ENCODE measurements at regions not wholly inside any gene's neighbourhood (a gene's known extent, or its start where the extent isn't known, plus 50 kb on each side); places are given as distances from the start of the nearest gene placed in this dataset.
"Not testable (repeated sequence)": the region's sequence is repeated elsewhere in the genome, so short reads cannot be mapped to it uniquely, and the experiment has no call there.

DNA sequence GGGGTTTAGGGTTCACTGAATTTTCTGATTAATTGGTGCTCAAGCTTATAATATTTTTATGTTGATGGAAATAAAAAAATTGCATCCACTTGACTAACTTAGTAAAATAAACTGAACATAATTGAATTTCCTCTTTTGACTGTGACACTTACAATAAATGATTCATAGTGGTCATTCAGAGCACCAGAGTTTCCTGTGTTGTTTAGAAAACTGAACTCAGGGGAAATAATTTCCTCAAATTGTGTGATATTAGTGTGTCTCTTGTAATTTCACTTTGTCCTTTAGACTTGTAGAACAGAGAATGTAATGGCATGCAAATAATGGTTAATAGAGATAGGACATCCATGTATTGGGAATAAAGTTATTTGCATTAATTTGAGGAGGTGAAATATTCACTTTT is 319.7 kb upstream of the MAN1A1 start:
- no peak for DNase-seq (ENCODE audit: low read depth, low spot score)
- TF ChIP-seq, protein P1, sequence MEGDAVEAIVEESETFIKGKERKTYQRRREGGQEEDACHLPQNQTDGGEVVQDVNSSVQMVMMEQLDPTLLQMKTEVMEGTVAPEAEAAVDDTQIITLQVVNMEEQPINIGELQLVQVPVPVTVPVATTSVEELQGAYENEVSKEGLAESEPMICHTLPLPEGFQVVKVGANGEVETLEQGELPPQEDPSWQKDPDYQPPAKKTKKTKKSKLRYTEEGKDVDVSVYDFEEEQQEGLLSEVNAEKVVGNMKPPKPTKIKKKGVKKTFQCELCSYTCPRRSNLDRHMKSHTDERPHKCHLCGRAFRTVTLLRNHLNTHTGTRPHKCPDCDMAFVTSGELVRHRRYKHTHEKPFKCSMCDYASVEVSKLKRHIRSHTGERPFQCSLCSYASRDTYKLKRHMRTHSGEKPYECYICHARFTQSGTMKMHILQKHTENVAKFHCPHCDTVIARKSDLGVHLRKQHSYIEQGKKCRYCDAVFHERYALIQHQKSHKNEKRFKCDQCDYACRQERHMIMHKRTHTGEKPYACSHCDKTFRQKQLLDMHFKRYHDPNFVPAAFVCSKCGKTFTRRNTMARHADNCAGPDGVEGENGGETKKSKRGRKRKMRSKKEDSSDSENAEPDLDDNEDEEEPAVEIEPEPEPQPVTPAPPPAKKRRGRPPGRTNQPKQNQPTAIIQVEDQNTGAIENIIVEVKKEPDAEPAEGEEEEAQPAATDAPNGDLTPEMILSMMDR (IDR thresholded peaks at IDR 0.05; ENCODE audit: insufficient read depth, low read length, missing control alignments), result no peak
- CTCF ChIA-PET, result no interaction called here
- POLR2A ChIA-PET, result no interaction called here
- no peak overlapping the region for H3K4me3 ChIP-seq (ENCODE audit: low read depth, low read length)

DNA sequence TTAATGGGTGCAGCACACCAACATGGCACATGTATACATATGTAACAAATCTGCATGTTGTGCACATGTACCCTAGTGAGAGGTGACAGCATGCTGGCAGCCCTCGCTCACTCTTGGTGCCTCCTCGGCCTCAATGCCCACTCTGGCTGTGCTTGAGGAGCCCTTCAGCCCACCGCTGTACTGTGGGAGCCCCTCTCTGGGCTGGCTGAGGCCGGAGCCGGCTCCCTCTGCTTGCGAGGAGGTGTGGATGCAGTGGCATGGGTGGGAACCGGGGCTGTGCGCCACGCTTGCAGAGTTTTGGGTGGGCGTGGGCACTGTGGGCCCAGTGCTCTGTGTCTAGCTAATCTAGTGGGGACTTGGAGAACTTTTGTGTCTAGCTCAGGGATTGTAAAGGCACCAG is 315.9 kb upstream of the MAN1A1 start:
- POLR2A ChIA-PET; CTCF ChIA-PET; H3K4me3 ChIP-seq (ENCODE audit: low read depth, low read length); DNase-seq (ENCODE audit: low read depth, low spot score): not testable (repeated sequence)

DNA sequence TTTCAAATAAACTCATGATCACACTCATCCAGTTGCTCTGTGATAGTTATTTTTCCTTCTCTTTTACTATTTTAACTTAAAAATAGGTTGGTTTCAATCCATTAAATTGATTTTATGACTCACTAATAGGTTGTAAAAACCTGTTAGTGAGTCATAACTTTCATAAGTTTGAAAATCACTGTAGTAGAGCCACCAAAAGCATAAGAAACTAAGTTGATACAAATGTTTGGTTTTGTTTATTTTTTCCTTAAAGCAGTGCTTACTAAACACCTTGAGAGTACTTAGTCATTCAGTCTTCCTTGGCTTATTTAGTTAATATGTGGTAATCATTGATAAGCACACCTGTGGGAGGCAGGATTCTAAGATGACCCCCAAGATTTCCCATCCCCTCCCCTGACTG is 312.1 kb upstream of the MAN1A1 start:
- TF ChIP-seq, protein P1 (IDR thresholded peaks at IDR 0.05; ENCODE audit: insufficient read depth, low read length, missing control alignments), result no peak
- no peak overlapping the region for H3K4me3 ChIP-seq (ENCODE audit: low read depth, low read length)
- CTCF ChIA-PET, result no interaction called here
- POLR2A ChIA-PET, result no interaction called here
- no peak for DNase-seq (ENCODE audit: low read depth, low spot score)

DNA sequence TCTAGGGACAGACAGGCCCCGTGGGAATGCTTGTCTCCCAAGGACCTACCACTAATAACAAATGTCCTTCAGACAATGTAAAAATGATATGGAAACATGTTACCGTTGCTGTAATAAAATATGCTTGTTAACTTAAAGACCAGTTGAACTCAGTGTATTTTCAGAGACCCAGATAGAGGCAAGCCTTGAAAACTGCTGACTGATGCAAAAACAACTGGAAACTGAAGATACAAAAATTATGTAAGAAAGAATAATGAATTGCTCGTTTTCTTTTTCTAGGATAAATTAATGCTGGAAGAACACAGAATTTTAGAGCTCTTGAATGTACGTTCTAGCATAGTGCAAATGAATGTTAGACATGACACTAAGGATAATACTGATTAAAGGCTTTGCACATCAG is 311.5 kb upstream of the MAN1A1 start:
- no peak overlapping the region for H3K4me3 ChIP-seq (ENCODE audit: low read depth, low read length)
- ChIA-PET CTCF (no interaction called here), POLR2A (no interaction called here)
- TF ChIP-seq, protein P1 (IDR thresholded peaks at IDR 0.05; ENCODE audit: insufficient read depth, low read length, missing control alignments), result no peak
- DNase-seq (ENCODE audit: low read depth, low spot score), result no peak

DNA sequence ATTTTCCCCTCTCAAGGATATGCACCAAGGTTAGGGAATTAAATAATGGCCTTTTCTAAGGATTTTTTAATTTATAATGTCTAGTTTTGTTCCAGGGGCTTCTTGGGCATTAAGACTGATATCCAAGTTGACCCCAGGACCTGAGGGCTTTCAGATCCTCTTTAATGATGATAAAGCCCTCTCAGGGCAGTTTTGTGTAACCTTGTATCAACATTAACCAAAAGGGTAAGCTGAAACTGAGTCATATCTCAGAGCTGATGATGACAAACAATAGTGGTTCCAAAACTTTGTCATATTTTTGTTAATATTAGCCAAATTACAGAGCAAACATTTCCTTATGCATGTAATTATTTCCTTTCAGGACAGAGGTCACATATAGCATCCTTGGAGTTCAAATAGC is 309.4 kb upstream of the MAN1A1 start:
- TF ChIP-seq, protein P1 (IDR thresholded peaks at IDR 0.05; ENCODE audit: insufficient read depth, low read length, missing control alignments), result no peak
- ChIA-PET CTCF (no interaction called here), POLR2A (no interaction called here)
- DNase-seq (ENCODE audit: low read depth, low spot score), result no peak
- H3K4me3 ChIP-seq (ENCODE audit: low read depth, low read length), result no peak overlapping the region

DNA sequence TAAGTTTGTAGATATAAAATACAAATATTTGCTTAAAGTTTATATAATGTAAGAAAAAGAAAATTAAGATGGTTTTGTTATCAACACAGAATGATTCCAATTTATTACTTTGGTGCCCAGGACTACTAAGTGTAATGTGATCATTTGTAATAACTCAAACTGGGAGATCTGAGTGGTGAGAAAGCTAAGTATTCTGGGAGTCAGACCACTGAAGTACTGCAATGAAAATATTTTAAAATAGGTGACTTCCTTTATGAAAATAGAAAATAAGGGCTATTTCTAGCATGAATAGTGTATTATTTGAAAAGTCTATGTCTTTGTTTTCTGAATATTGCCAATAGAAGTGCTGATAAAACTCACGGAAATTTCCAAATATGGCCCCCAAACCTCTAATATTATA is 305.6 kb upstream of the MAN1A1 start:
- no peak for DNase-seq (ENCODE audit: low read depth, low spot score)
- ChIA-PET POLR2A (no interaction called here), CTCF (no interaction called here)
- TF ChIP-seq, protein P1 (IDR thresholded peaks at IDR 0.05; ENCODE audit: insufficient read depth, low read length, missing control alignments), result no peak
- no peak overlapping the region for H3K4me3 ChIP-seq (ENCODE audit: low read depth, low read length)

DNA sequence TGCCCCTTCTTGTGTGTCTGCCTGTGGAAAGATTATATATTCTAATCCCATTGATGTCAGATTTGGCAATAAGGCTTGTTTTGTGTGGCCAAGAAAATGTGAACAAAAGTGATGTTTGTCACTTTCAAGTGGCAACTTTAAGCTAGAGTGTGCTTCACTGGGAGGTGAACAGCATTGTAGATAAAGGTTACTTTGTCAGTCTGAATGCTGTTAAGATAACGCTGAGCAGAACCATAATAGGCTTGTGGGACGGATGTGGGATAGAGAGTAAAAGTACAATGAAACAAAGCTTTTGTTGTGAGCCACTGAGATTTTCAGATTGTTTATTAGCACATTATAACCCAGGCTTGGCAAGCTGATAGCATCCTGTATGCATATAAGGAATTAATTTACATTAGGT is 303.8 kb upstream of the MAN1A1 start:
- DNase-seq (ENCODE audit: low read depth, low spot score), result no peak
- ChIA-PET POLR2A (no interaction called here), CTCF (no interaction called here)
- TF ChIP-seq, protein P1 (IDR thresholded peaks at IDR 0.05; ENCODE audit: insufficient read depth, low read length, missing control alignments), result no peak
- no peak overlapping the region for H3K4me3 ChIP-seq (ENCODE audit: low read depth, low read length)

Measured in AG04449 (cell line).